ENCODE measurements at regions not wholly inside any gene's neighbourhood (a gene's known extent, or its start where the extent isn't known, plus 50 kb on each side); places are given as distances from the start of the nearest gene placed in this dataset.

DNA sequence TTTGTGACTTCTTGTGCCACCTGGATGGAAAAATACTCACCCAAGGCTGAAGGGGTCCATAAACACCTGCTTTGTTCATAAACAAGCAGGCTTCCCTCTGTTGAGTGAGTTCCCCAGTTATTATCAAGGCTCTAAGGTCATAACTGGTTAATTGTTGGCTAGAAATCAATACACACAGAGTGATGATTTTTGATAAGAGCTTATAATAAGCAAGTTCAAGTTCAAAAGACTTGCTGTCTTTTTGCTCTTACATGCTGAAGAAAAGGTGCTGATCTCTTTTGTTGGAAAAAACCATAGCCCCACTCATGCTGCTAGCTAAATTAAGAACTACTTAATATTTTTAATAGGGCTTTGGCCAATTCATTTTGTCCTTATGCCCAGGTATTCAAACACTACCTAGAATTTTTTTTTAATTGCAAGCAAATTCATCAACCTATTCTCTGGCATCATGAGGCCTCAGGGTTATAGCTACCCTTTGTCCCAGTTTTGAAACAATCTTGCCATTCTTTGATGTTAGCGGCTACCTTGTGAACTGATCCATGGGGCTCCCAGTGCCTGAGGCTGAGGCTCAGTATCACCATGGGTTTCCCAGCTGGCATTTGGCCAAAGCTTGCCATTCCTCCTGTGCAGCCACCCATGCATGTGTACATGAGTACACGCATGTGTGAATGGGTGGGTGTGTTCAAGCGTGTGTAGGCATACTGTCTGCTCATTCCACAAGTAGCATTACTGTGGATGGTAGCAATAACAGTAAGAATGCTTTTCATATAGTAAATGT is 127.6 kb upstream of the LPP start:
- TF ChIP-seq, protein P1, sequence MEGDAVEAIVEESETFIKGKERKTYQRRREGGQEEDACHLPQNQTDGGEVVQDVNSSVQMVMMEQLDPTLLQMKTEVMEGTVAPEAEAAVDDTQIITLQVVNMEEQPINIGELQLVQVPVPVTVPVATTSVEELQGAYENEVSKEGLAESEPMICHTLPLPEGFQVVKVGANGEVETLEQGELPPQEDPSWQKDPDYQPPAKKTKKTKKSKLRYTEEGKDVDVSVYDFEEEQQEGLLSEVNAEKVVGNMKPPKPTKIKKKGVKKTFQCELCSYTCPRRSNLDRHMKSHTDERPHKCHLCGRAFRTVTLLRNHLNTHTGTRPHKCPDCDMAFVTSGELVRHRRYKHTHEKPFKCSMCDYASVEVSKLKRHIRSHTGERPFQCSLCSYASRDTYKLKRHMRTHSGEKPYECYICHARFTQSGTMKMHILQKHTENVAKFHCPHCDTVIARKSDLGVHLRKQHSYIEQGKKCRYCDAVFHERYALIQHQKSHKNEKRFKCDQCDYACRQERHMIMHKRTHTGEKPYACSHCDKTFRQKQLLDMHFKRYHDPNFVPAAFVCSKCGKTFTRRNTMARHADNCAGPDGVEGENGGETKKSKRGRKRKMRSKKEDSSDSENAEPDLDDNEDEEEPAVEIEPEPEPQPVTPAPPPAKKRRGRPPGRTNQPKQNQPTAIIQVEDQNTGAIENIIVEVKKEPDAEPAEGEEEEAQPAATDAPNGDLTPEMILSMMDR (IDR thresholded peaks at IDR 0.05; ENCODE audit: low read depth, low read length, missing control alignments), result no peak
- no peak for DNase-seq (ENCODE audit: low read depth)
- H3K4me3 ChIP-seq (ENCODE audit: low read depth, low read length), result no peak overlapping the region
- in situ Hi-C loops (cut with HindIII; ENCODE audit: low sequenced_read_pairs), result no loop called here

DNA sequence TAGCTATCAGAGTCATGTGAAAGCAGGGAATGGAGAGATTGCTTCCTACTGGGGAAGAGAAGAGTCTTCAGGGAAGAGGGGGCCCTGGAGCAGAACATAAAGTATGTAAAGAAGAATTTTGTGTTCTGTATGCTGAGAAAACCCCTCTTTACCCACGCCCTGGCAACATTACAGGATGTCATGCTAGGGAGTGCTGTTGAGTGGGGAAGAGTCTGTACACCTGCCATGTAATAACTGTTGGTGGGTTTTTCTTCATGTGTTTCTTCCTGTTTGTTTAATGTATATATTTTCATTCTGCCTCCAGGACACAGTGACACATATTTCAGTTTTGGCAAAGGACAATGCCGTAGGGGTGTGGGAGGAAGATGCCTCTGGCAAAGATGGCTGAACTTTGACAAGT is 122.8 kb upstream of the LPP start:
- no peak overlapping the region for H3K4me3 ChIP-seq (ENCODE audit: low read depth, low read length)
- in situ Hi-C loops (cut with HindIII; ENCODE audit: low sequenced_read_pairs), result no loop called here
- no peak for DNase-seq (ENCODE audit: low read depth)
- TF ChIP-seq, protein P1 (IDR thresholded peaks at IDR 0.05; ENCODE audit: low read depth, low read length, missing control alignments), result no peak

DNA sequence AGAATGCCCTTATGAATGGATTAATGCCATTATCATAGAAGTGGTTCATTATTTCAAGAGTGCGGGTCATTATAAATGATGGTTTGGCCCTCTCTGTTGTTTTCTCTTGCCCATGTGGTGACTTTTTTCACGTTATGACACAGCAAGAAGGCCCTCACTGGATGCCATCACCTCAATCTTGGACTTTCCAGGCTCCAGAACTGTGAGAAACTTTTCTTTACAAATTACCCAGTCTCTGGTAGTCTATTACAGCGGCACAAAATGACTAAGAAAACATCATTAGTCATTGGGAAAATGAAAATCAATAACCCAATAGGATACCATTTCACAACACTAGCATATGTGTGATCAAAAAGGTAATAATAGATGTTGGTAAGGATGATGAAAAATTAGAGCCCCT is 119.0 kb upstream of the LPP start:
- DNase-seq (ENCODE audit: low read depth), result no peak
- TF ChIP-seq, protein P1 (IDR thresholded peaks at IDR 0.05; ENCODE audit: low read depth, low read length, missing control alignments), result no peak
- in situ Hi-C loops (cut with HindIII; ENCODE audit: low sequenced_read_pairs), result no loop called here
- no peak overlapping the region for H3K4me3 ChIP-seq (ENCODE audit: low read depth, low read length)

DNA sequence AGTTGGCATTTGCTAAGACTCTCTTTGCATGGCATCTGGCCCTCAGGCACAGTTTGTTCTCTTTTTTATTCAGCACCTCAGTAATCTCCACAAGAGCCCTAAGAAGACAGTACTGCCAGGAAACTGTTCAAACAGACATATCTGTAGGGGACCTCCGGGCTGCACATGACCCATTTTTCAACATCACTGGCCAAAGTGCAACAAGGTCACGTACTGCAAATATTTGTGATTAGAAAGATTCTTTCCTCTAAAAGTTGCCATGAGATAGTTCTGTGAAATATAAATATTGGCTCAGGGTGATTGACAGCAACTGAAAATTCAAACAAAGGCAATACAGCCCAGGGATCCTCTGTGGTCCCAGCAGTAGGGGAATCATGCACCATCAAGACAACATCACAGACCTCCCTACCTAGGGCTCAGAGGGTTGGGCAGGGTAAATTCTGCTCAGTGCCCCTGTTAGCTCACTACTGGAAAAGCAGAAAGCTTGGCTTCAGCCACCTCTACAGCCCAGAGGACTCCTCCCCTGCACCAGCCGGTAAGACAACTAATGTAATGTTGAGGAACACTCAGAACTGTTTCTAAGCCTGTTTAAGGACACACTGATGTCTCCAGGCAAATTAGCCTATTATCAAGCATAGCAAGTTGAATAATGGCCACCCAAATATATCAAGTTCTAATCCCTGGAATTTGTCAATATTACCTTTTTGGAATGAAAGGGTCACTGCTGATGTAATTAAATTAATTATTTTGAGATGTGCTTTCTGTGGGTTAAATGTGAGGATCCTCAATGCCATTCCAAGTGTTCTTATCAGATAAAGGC is 117.4 kb upstream of the LPP start:
- in situ Hi-C loops (cut with HindIII; ENCODE audit: low sequenced_read_pairs), result no loop called here
- H3K4me3 ChIP-seq (ENCODE audit: low read depth, low read length), result no peak overlapping the region
- TF ChIP-seq, protein P1 (IDR thresholded peaks at IDR 0.05; ENCODE audit: low read depth, low read length, missing control alignments), result no peak
- DNase-seq (ENCODE audit: low read depth), result no peak

DNA sequence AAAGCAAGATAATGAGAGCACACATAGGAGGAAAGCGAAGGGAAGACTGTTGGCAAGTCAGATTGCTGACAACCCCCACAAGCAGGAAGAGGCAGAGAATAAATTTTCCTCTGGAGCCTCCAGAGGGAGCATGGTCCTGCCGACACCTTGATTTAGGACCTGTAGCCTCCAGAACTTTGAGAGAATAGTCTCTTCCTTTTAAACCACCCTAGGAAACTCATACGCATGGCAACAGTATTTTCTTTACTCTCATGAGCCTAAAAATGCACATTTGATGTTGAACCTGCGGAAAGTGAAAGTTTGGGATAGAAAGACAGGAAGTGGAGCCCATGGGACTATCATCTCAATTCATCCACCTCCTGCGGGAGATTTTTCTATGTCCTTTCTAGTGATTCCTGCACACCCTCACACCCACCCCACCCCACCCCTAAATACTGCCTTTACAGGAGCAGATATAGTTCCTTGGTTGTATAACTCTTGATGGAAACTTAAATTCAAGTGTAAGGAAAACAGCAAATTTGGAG is 116.7 kb upstream of the LPP start:
- TF ChIP-seq, protein P1 (IDR thresholded peaks at IDR 0.05; ENCODE audit: low read depth, low read length, missing control alignments), result peak; percentile 50
- no peak overlapping the region for H3K4me3 ChIP-seq (ENCODE audit: low read depth, low read length)
- DNase-seq (ENCODE audit: low read depth), result no peak
- in situ Hi-C loops (cut with HindIII; ENCODE audit: low sequenced_read_pairs), result no loop called here

DNA sequence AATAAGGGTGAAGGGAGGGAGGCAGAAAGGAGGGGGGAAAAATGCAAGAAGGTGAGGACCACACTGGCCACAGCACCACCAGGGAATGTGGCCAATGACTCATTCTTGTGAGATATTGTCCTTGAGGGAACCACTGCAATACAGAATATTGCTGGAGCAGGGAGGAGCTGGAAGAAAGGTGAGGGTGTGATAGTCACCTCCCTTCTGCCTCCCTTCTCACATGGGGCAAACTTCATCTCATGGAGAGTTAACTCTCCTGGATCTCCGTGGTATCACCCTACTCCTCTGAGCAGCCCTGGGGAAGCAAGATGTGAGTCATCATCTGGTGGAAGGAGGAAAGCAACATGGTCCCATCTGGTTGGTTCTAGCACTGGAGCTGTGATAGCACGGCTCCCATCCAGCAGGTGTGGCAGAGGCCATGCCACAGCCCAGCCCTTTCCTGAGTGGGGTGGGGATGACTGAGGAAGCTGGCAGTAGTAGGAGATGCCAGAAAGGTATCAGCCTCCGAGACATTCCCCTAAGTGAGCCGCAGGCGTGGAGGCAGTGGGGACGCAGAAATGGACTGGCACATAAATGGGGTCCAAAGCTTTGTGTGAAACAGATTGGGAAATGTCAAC is 115.9 kb upstream of the LPP start:
- no peak overlapping the region for H3K4me3 ChIP-seq (ENCODE audit: low read depth, low read length)
- DNase-seq (ENCODE audit: low read depth), result peak; percentile 39
- TF ChIP-seq, protein P1 (IDR thresholded peaks at IDR 0.05; ENCODE audit: low read depth, low read length, missing control alignments), result no peak
- in situ Hi-C loops (cut with HindIII; ENCODE audit: low sequenced_read_pairs), result no loop called here

Data from astrocyte of the cerebellum (primary cell).